UCSD-AML1 (cell line): ENCODE measurements at regions not wholly inside any gene's neighbourhood (a gene's known extent, or its start where the extent isn't known, plus 50 kb on each side); places are given as distances from the start of the nearest gene placed in this dataset.

Source experiments
- DNase-seq: peaks from one replicate; lab custom pipeline; 2025; ENCODE audit not compliant: unreplicated experiment; lab: John Stamatoyannopoulos, UW

- DNase-seq, result no peak
Measured at GRCh38 chr1:187079330-187079729, 250.6 kb downstream of the PLA2G4A start.

- no peak for DNase-seq
Measured at GRCh38 chr1:187091666-187092065, 262.9 kb downstream of the PLA2G4A start.

GRCh38 chr1:187092104-187092503 lies 263.4 kb downstream of the PLA2G4A start:
- no peak for DNase-seq

GRCh38 chr1:187096689-187097088 lies 267.9 kb downstream of the PLA2G4A start:
- no peak for DNase-seq

- DNase-seq, result no peak
Measured at GRCh38 chr1:187110351-187110750, 281.6 kb downstream of the PLA2G4A start.

- no peak for DNase-seq
Measured at GRCh38 chr1:187114792-187115191, 286.0 kb downstream of the PLA2G4A start.

- DNase-seq, result no peak
Measured at GRCh38 chr1:187121661-187122060, 292.9 kb downstream of the PLA2G4A start.

- DNase-seq, result no peak
Measured at GRCh38 chr1:187122566-187122965, 293.8 kb downstream of the PLA2G4A start.

- DNase-seq, result no peak
Measured at GRCh38 chr1:187129132-187129531, 300.4 kb downstream of the PLA2G4A start.

- no peak for DNase-seq
Measured at GRCh38 chr1:187143783-187144182, 315.0 kb downstream of the PLA2G4A start.

- no peak for DNase-seq
Measured at GRCh38 chr1:187146388-187146787, 317.6 kb downstream of the PLA2G4A start.

- DNase-seq, result no peak
Measured at GRCh38 chr1:187151555-187151954, 322.8 kb downstream of the PLA2G4A start.

- no peak for DNase-seq
Measured at GRCh38 chr1:187153047-187153446, 324.3 kb downstream of the PLA2G4A start.

- no peak for DNase-seq
Measured at GRCh38 chr1:187157115-187157514, 328.4 kb downstream of the PLA2G4A start.

GRCh38 chr1:187157552-187157951 lies 328.8 kb downstream of the PLA2G4A start:
- no peak for DNase-seq

GRCh38 chr1:187167555-187167954 lies 338.8 kb downstream of the PLA2G4A start:
- DNase-seq, result no peak

- DNase-seq, result no peak
Measured at GRCh38 chr1:187168297-187168696, 339.5 kb downstream of the PLA2G4A start.

GRCh38 chr1:187185389-187185788 lies 356.6 kb downstream of the PLA2G4A start:
- no peak for DNase-seq

GRCh38 chr1:187197685-187198084 lies 368.9 kb downstream of the PLA2G4A start:
- no peak for DNase-seq

GRCh38 chr1:187203257-187203656 lies 374.5 kb downstream of the PLA2G4A start:
- no peak for DNase-seq

- DNase-seq, result no peak
Measured at GRCh38 chr1:187212377-187212776, 383.6 kb downstream of the PLA2G4A start.

GRCh38 chr1:187226396-187226795 lies 397.6 kb downstream of the PLA2G4A start:
- DNase-seq, result no peak

GRCh38 chr1:187228790-187229189 lies 400.0 kb downstream of the PLA2G4A start:
- no peak for DNase-seq

GRCh38 chr1:187229496-187229895 lies 400.7 kb downstream of the PLA2G4A start:
- no peak for DNase-seq
